Body of pancreas (tissue), 4 donors: ENCODE measurements at regions not wholly inside any gene's neighbourhood (a gene's known extent, or its start where the extent isn't known, plus 50 kb on each side); places are given as distances from the start of the nearest gene placed in this dataset.

ENCODE experiments used
- POLR2A ChIP-seq, 3 donors: fragments of 450-650 bp; IDR thresholded peaks; one replicate each; pipeline ENCODE4 v1.6.1; 2016; ENCODE audit warnings: antibody characterized with exemption in 3 of 3, mild to moderate bottlenecking in 2 of 3
- TF ChIP-seq, protein P1 (sequence below), 7 experiments: fragments of 450-650 bp in 4 of 7; fragments of 200-600 bp in 3 of 7; sonication (generic) in 3 of 7; IDR thresholded peaks; one replicate each; pipeline ENCODE4 v1.5.1; 2016 to 2019; ENCODE audit warnings: antibody characterized with exemption in 7 of 7

DNA sequence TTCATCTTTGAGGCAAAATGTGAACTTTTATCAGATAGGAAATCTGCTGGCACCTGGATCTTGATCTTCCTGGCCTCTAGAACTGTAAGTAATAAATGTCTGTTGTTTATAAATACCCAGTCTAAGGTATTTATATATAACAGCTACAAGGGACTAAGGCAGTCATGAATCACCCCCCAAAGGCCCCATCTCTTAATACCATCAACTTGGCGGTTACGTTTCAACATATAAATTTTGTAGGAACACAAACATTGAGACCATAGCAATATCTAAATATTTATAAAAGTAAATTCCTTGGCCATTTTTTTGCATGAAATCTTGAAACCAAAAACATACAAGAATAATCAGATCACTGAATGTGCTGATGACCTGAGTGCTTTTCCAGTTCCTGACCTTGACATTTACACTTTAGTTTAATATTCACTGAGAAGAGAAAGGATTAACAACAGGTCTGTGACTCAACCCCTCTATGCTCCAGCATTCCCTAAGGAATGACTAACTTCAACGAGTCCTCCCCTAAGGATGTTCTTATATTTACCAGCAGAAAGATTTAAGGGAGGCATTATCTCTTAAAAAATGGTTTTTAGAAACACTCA lies 1438.5 kb upstream of the CELF2 start:
- TF ChIP-seq, protein P1, sequence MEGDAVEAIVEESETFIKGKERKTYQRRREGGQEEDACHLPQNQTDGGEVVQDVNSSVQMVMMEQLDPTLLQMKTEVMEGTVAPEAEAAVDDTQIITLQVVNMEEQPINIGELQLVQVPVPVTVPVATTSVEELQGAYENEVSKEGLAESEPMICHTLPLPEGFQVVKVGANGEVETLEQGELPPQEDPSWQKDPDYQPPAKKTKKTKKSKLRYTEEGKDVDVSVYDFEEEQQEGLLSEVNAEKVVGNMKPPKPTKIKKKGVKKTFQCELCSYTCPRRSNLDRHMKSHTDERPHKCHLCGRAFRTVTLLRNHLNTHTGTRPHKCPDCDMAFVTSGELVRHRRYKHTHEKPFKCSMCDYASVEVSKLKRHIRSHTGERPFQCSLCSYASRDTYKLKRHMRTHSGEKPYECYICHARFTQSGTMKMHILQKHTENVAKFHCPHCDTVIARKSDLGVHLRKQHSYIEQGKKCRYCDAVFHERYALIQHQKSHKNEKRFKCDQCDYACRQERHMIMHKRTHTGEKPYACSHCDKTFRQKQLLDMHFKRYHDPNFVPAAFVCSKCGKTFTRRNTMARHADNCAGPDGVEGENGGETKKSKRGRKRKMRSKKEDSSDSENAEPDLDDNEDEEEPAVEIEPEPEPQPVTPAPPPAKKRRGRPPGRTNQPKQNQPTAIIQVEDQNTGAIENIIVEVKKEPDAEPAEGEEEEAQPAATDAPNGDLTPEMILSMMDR (IDR thresholded peaks at IDR 0.05), result no peak
- no peak for TF ChIP-seq POLR2A (IDR thresholded peaks at IDR 0.05)
